ENCODE measurements at regions not wholly inside any gene's neighbourhood (a gene's known extent, or its start where the extent isn't known, plus 50 kb on each side); places are given as distances from the start of the nearest gene placed in this dataset.

DNA sequence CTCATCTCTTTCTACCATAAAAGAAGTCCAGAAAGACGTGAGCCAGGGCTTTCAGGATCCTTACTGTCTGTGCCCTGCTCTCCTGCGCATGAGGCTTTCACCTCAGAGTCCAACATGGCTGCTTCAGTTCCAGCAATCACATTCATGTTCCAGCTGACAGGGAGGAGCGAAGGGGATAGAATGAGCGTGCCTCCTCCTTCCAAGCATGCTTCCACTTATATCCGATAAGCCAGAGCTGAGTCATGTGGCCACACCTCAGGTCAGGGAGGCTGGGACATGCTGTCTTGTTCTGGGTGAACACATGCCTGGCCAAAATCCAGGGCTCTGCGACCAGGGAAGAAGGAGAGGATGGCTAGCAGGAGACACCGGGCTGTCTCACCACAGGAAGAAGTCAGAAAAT lies 248.2 kb downstream of the SKAP2 start:
- DNase-seq: no peak
- no peaks in the 10 kb centered on the region for H3K4me1 ChIP-seq
- H3K36me3 ChIP-seq: no peaks in the 10 kb centered on the region
- no peaks in the 10 kb centered on the region for H3K27me3 ChIP-seq
- TF ChIP-seq, protein P1, sequence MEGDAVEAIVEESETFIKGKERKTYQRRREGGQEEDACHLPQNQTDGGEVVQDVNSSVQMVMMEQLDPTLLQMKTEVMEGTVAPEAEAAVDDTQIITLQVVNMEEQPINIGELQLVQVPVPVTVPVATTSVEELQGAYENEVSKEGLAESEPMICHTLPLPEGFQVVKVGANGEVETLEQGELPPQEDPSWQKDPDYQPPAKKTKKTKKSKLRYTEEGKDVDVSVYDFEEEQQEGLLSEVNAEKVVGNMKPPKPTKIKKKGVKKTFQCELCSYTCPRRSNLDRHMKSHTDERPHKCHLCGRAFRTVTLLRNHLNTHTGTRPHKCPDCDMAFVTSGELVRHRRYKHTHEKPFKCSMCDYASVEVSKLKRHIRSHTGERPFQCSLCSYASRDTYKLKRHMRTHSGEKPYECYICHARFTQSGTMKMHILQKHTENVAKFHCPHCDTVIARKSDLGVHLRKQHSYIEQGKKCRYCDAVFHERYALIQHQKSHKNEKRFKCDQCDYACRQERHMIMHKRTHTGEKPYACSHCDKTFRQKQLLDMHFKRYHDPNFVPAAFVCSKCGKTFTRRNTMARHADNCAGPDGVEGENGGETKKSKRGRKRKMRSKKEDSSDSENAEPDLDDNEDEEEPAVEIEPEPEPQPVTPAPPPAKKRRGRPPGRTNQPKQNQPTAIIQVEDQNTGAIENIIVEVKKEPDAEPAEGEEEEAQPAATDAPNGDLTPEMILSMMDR (IDR thresholded peaks at IDR 0.05; ENCODE audit: low read depth, low read length): no peak
- H3K4me3 ChIP-seq (ENCODE audit: low read depth, low read length): no peak overlapping the region
- H3K9me3 ChIP-seq: no peaks in the 10 kb centered on the region

DNA sequence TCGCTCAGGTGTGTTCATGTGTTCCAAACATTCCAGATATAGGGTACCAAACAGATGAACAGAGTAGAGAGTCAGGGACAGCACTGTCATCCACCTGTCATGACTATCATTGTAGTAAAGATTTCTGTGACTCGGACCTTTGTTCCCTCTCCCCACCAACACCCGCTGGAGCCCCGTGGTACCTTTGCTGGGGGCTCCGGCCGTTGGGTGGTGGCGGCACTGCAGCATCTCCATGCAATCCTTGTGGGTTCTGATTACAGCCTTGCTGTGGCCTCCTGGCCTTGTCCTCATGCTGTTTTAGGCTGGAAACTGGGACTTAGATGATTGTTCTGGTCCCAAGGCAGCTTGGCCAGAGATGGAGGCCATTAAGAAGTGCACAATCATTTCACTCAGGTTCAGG lies 247.3 kb downstream of the SKAP2 start:
- no peak for DNase-seq
- Histone ChIP-seq H3K36me3 (no peaks in the 10 kb centered on the region), H3K4me1 (no peaks in the 10 kb centered on the region), H3K4me3 (ENCODE audit: low read depth, low read length) (no peak overlapping the region), H3K27me3 (no peaks in the 10 kb centered on the region), H3K9me3 (no peaks in the 10 kb centered on the region)
- TF ChIP-seq, protein P1 (IDR thresholded peaks at IDR 0.05; ENCODE audit: low read depth, low read length): no peak

Measured in BE2C (cell line).